ENCODE measurements at regions not wholly inside any gene's neighbourhood (a gene's known extent, or its start where the extent isn't known, plus 50 kb on each side); places are given as distances from the start of the nearest gene placed in this dataset.

DNA sequence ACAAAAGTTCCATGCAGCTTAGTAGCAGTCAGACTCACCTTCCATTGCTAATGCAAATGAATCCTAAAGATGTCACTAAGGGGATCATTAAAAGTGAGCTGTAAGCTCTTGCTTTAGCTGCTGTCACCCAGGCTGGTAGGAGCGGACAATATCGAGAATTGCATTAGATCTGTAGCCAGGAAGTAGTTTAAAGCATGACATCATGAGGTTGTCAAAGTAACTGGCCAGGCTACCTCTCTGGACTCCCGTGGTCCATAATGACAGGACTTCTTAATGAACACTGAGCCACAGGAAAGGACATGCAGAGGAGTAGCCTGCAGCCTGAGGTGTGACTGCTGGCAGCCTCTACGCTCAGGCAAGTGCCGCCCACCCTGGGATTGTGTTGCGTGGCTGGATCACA is 522.3 kb upstream of the NBEA start:
- 51 to 60% methylated on average over 1 to 6 of the region's 6 CpGs for WGBS, 2 donors
- H3K27me3 ChIP-seq = no peaks in the 10 kb centered on the region
- no peak for DNase-seq
- no peak overlapping the region for H3K4me3 ChIP-seq
- H3K27ac ChIP-seq = no peak overlapping the region
- intact Hi-C loops (cut with DNase I) = no loop called here
- TF ChIP-seq POLR2A (IDR thresholded peaks at IDR 0.05) = no peak
- TF ChIP-seq, protein P1, sequence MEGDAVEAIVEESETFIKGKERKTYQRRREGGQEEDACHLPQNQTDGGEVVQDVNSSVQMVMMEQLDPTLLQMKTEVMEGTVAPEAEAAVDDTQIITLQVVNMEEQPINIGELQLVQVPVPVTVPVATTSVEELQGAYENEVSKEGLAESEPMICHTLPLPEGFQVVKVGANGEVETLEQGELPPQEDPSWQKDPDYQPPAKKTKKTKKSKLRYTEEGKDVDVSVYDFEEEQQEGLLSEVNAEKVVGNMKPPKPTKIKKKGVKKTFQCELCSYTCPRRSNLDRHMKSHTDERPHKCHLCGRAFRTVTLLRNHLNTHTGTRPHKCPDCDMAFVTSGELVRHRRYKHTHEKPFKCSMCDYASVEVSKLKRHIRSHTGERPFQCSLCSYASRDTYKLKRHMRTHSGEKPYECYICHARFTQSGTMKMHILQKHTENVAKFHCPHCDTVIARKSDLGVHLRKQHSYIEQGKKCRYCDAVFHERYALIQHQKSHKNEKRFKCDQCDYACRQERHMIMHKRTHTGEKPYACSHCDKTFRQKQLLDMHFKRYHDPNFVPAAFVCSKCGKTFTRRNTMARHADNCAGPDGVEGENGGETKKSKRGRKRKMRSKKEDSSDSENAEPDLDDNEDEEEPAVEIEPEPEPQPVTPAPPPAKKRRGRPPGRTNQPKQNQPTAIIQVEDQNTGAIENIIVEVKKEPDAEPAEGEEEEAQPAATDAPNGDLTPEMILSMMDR (IDR thresholded peaks at IDR 0.05) = no peak
- no peaks in the 10 kb centered on the region for H3K9me3 ChIP-seq
- no peaks in the 10 kb centered on the region for H3K36me3 ChIP-seq
- H3K4me1 ChIP-seq = peaks cover 0 to 29% (median 3%) of the 10 kb centered on the region in 3 donors

DNA sequence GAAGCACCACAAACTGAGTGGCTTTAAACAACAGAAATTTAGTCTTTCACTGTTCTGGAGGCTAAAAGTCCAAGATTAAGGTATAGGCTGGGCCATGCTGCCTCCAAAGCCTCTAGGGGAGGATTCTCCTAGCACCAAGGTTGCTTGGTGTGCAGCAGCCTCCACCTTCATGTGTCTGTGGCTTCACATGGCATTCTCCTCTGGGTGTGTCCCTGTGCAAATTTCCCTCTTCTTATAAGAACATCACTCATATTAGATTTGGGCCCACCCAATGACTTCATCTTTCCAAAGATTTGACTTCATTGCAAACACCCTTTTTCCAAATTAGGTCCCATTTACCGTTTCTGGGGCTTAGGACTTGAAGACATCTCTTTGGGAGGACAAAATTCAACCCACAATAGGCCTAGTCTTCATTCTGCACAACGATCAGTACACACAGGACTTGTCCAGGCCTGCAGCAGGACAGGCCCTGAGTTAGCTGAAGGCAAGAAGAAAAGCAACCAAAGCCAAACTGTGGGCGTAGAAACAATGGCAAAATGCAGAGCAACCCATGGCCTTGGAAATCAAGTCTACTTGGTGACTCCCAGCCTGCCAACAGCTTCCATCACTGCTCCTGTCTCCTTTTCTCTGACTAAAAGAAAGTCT is 521.2 kb upstream of the NBEA start:
- TF ChIP-seq, protein P1 (IDR thresholded peaks at IDR 0.05) = no peak
- TF ChIP-seq POLR2A (IDR thresholded peaks at IDR 0.05) = no peak
- 43 to 47% methylated on average over 1 to 3 of the region's 3 CpGs for WGBS, 2 donors
- DNase-seq = no peak
- Histone ChIP-seq H3K9me3 (no peaks in the 10 kb centered on the region), H3K27ac (peak overlapping the region in 1 of 4 donors; percentile 13), H3K36me3 (no peaks in the 10 kb centered on the region), H3K4me3 (no peak overlapping the region), H3K27me3 (no peaks in the 10 kb centered on the region), H3K4me1 (peaks cover 0 to 36% (median 3%) of the 10 kb centered on the region in 3 donors)
- intact Hi-C loops (cut with DNase I) = no loop called here

DNA sequence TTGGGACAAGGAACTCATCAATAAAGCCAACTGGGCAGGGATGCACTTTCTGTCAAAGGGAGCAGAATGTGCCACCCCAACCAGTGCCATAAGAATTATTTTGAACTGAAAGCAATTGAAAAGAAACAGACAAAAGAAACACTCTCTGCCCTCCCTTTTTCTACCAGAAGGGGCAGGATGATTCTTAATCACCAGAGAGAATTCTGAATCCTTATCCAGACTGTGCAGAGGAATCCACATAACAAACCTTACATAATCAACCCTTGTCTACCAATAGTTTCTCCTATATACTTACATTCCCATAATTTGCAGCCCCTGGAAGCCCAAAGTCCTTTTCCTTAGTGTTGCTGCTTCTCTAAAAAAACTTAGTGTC is 520.7 kb upstream of the NBEA start:
- Histone ChIP-seq H3K27me3 (no peaks in the 10 kb centered on the region), H3K27ac (peak overlapping the region in 2 of 4 donors; percentile 13 to 23), H3K4me3 (no peak overlapping the region), H3K36me3 (no peaks in the 10 kb centered on the region), H3K4me1 (peaks cover 0 to 39% (median 3%) of the 10 kb centered on the region in 3 donors), H3K9me3 (no peaks in the 10 kb centered on the region)
- intact Hi-C loops (cut with DNase I) = no loop called here
- no peak for DNase-seq
- TF ChIP-seq, protein P1 (IDR thresholded peaks at IDR 0.05) = peak in 3 of 6 experiments; percentile 8 to 38 (median 25)
- TF ChIP-seq POLR2A (IDR thresholded peaks at IDR 0.05) = no peak

DNA sequence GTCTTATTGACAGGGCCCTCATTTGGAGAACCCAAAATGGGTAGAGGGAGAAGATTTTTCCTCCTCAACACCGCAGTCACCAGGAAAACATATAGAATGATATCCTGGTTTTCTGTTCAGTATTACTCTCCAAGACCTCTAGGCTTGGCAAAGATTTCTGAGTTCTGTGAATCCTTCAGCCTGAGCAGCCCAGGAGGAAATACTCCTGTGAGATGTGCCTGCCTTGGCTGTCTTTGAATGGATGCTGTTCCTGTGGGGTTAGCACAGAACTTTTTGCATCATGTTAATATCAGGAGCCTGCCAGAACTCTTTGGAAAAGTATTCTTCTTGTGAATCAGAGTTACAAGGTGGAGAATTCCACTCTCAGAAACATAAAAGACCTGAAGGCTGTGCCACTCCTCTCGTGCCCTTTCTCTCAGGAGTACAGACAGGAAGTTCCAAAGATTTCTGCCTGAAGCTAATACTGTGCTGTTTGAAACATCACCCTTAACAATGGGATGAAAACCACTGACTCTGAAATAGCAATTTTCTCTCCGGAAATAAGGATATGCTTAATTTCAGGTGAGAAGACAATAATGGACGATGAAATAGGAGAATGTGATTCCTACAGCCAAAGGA is 520.1 kb upstream of the NBEA start:
- WGBS, 2 donors = 22 to 54% methylated on average over 4 of the region's 4 CpGs
- peak overlapping the region in 3 of 4 donors; percentile 23 to 54 (median 23) for H3K27ac ChIP-seq
- intact Hi-C loops (cut with DNase I) = no loop called here
- H3K4me1 ChIP-seq = peaks cover 0 to 39% (median 3%) of the 10 kb centered on the region in 3 donors
- no peaks in the 10 kb centered on the region for H3K36me3 ChIP-seq
- no peak for TF ChIP-seq POLR2A (IDR thresholded peaks at IDR 0.05)
- TF ChIP-seq, protein P1 (IDR thresholded peaks at IDR 0.05) = no peak
- no peak overlapping the region for H3K4me3 ChIP-seq
- no peak for DNase-seq
- no peaks in the 10 kb centered on the region for H3K27me3 ChIP-seq
- H3K9me3 ChIP-seq = no peaks in the 10 kb centered on the region

DNA sequence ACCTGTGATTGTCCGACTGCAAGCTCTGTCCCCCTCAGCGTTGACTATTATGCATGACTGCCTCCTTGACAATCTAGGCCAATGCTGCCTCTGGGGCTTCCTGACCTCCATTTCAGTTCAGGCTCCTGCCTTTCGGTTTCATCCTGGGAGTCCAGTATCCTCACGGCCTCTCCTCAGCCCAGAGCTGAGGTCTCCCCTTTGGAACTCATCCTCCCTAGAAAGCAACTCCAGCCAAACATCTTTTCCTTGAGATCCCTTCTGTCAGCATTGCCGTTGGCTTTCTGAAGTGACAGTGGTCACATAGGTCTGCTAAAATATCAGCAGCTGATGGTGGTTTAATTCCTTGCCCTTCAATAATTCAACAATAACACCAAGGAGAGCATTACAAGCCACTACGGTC is 519.1 kb upstream of the NBEA start:
- Histone ChIP-seq H3K9me3 (no peaks in the 10 kb centered on the region), H3K4me1 (peaks cover 0 to 39% (median 3%) of the 10 kb centered on the region in 3 donors), H3K27me3 (no peaks in the 10 kb centered on the region), H3K27ac (no peak overlapping the region), H3K4me3 (no peak overlapping the region), H3K36me3 (no peaks in the 10 kb centered on the region)
- 91 to 98% methylated on average over 5 to 6 of the region's 6 CpGs for WGBS, 2 donors
- no peak for DNase-seq
- TF ChIP-seq, protein P1 (IDR thresholded peaks at IDR 0.05) = no peak
- intact Hi-C loops (cut with DNase I) = no loop called here

Measured in esophagus squamous epithelium (tissue), 5 donors.